Nephron (organoid): ENCODE measurements at regions not wholly inside any gene's neighbourhood (a gene's known extent, or its start where the extent isn't known, plus 50 kb on each side); places are given as distances from the start of the nearest gene placed in this dataset.
A peak's percentile ranks its signal among the peaks of the same experiment; 100 is the strongest.
"Not testable (repeated sequence)": the region's sequence is repeated elsewhere in the genome, so short reads cannot be mapped to it uniquely, and the experiment has no call there.

ENCODE experiments used
- H3K27ac Mint-ChIP-seq, 3 experiments: 2 replicates each; pipeline ENCODE4 v1.8.0; 2020; ENCODE audit warnings: mixed read lengths in 3 of 3, mild to moderate bottlenecking in 2 of 3, moderate library complexity in 1 of 3
- H3K27me3 Mint-ChIP-seq: 2 replicates; pipeline ENCODE4 v1.8.0; 2021; ENCODE audit warnings: low read depth, mild to moderate bottlenecking, moderate library complexity, mixed read lengths
- H3K36me3 Mint-ChIP-seq: 2 replicates; pipeline ENCODE4 v1.8.0; 2020; ENCODE audit warnings: low read depth, mixed read lengths
- H3K4me1 Mint-ChIP-seq: 2 replicates; pipeline ENCODE4 v1.8.0; 2020; ENCODE audit warnings: mixed read lengths
- H3K4me3 Mint-ChIP-seq, 3 experiments: 2 replicates each; pipeline ENCODE4 v1.8.0; 2020; ENCODE audit warnings: mild to moderate bottlenecking in 3 of 3, mixed read lengths in 3 of 3, moderate library complexity in 2 of 3
- H3K9me3 Mint-ChIP-seq: 2 replicates; pipeline ENCODE4 v1.8.0; 2020; ENCODE audit warnings: mixed read lengths
- TF ChIP-seq, protein P1 (sequence below), 3 experiments: fragments of 200-600 bp; sonication (generic); IDR thresholded peaks; one replicate each; pipeline ENCODE4 v1.5.0; 2021; ENCODE audit warnings: antibody characterized with exemption in 3 of 3; ENCODE audit not compliant: unreplicated experiment in 3 of 3

DNA sequence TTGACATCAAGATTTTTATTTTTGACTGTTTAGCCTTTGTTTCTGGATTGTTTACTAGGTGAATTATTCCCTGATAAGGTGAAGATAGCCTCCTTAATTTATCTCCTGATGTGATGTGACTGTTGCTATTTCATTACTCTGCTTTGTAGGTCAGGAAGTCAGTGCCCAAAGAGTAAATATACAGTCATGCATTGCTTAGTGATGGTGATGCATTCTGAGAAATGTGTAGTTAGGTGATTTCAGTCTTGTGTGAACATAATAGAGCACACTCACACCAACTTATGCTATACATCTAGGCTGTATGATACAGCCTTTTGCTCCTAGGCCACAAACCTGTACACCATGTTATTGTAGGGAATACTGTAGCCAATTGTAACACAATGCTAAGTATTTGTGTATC, 102.4 kb upstream of the THUMPD2 start:
- Mint-ChIP-seq H3K36me3 (no peaks in the 10 kb centered on the region), H3K27ac (no peak overlapping the region), H3K27me3 (peaks cover 5% of the 10 kb centered on the region), H3K9me3 (peaks cover 10% of the 10 kb centered on the region), H3K4me3 (no peak overlapping the region), H3K4me1 (no peaks in the 10 kb centered on the region)
- TF ChIP-seq, protein P1, sequence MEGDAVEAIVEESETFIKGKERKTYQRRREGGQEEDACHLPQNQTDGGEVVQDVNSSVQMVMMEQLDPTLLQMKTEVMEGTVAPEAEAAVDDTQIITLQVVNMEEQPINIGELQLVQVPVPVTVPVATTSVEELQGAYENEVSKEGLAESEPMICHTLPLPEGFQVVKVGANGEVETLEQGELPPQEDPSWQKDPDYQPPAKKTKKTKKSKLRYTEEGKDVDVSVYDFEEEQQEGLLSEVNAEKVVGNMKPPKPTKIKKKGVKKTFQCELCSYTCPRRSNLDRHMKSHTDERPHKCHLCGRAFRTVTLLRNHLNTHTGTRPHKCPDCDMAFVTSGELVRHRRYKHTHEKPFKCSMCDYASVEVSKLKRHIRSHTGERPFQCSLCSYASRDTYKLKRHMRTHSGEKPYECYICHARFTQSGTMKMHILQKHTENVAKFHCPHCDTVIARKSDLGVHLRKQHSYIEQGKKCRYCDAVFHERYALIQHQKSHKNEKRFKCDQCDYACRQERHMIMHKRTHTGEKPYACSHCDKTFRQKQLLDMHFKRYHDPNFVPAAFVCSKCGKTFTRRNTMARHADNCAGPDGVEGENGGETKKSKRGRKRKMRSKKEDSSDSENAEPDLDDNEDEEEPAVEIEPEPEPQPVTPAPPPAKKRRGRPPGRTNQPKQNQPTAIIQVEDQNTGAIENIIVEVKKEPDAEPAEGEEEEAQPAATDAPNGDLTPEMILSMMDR (IDR thresholded peaks at IDR 0.05; ENCODE audit: unreplicated experiment in 3 of 3), result no peak

DNA sequence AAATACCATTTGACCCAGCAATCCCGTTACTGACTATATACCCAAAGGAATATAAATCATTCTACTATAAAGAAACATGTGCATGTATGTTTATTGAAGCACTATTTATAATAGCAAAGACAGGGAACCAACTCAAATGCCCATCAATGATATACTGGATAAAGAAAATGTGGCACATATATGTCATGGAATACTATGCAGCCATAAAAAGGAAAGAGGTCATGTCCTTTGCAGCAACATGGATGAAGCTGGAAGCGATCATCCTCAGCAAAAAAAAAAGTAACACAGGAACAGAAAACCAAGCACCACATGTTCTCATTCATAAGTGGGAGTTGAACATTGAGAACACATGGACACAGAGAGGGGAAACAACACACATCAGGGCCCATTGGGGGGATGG, 99.9 kb upstream of the THUMPD2 start:
- Mint-ChIP-seq H3K9me3 (peaks cover 15% of the 10 kb centered on the region), H3K4me1 (peaks cover 12% of the 10 kb centered on the region)
- not testable (repeated sequence) for H3K4me3 Mint-ChIP-seq, H3K27me3 Mint-ChIP-seq, H3K36me3 Mint-ChIP-seq, H3K27ac Mint-ChIP-seq

DNA sequence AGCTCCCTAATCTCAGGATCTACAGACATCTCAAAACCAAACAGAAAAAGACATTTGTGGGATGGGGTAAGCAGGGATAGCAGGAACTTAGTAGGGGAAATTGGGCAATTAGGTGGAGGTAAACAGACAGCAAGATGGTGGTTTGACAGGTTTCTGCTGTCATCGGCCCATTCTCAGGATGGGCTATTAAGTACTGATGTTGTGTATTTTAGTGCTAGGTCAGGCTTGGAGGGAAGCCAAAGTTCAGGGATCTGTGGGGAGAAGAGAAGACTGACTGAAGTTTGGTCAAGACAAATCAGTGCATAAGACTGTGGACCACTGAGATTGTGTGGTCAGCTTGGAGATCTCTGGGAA, 96.8 kb upstream of the THUMPD2 start:
- peaks cover 15% of the 10 kb centered on the region for H3K9me3 Mint-ChIP-seq
- peak overlapping the region in 1 of 3 experiments; percentile 2 for H3K27ac Mint-ChIP-seq

DNA sequence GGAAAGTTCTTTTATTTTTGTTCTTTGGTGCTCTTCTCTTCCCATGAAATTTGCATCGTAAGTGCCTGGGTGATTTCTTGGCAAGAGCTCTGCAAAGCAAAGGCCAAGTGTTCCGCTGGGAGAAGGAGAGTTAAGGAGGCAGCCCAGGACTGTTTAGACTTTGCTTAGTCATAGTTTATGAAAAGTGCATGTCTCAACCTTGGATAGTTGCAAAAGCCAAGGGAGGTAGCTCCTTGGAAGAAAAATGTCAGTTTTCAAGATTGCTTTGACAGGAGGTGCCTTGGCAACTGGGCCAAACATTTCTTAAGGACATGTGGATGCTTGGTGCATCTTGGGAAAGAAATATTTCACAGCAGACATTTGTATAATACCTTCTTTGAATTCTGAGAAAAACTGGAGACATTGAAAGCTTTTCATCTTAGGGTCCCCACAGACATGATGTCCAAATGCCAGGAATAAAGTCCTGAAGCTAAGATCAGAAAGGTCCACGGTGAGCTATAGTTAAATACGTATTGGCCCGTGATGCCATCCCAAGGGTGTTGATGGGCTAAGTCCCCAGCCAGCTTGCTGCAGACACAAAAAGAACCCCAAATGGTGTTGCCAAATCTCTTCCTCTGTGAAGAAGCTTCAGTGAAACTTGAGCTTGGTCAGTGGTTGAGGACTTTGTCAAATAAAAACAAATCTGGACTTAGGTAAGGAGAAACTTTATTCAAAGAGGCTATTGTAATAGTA, 96.3 kb upstream of the THUMPD2 start:
- peak overlapping the region in 2 of 3 experiments; percentile 2 to 51 for H3K27ac Mint-ChIP-seq
- TF ChIP-seq, protein P1 (IDR thresholded peaks at IDR 0.05; ENCODE audit: unreplicated experiment in 3 of 3), result no peak
- H3K4me1 Mint-ChIP-seq, result peaks cover 17% of the 10 kb centered on the region
- H3K4me3 Mint-ChIP-seq, result no peak overlapping the region
- H3K27me3 Mint-ChIP-seq, result peaks cover 3% of the 10 kb centered on the region
- peaks cover 15% of the 10 kb centered on the region for H3K9me3 Mint-ChIP-seq
- no peaks in the 10 kb centered on the region for H3K36me3 Mint-ChIP-seq

More for the DNA sequence above, 96.8 kb upstream of the THUMPD2 start:
- TF ChIP-seq, protein P1 (IDR thresholded peaks at IDR 0.05; ENCODE audit: unreplicated experiment in 3 of 3), result no peak
- H3K4me1 Mint-ChIP-seq, result peaks cover 17% of the 10 kb centered on the region
- H3K27me3 Mint-ChIP-seq, result peaks cover 3% of the 10 kb centered on the region
- H3K36me3 Mint-ChIP-seq, result no peaks in the 10 kb centered on the region
- H3K4me3 Mint-ChIP-seq, result no peak overlapping the region

DNA sequence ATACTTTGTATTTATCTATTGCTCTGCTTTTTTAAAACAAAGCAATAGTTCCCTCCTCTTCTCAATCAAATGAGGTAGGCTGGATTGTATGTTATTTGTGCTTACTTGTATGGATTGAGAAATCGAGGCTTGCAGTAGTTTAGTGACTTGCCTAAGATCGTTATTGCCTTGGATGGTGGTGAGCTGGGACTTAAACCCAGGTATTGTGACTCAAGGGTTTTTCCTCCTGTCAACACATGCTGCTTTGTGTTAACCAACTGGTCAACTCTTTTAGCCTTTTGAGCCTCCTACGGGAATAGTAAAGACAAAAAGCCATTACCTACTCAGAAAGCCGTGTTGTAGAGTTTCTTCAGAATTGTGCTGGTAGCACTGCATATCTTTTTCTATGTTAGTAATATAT, 95.2 kb upstream of the THUMPD2 start:
- Mint-ChIP-seq H3K36me3 (no peaks in the 10 kb centered on the region), H3K9me3 (peaks cover 15% of the 10 kb centered on the region), H3K27me3 (peaks cover 3% of the 10 kb centered on the region), H3K4me3 (no peak overlapping the region), H3K4me1 (peaks cover 17% of the 10 kb centered on the region), H3K27ac (no peak overlapping the region)
- TF ChIP-seq, protein P1 (IDR thresholded peaks at IDR 0.05; ENCODE audit: unreplicated experiment in 3 of 3), result no peak

GRCh38 chr2:39873586-39873985, 94.5 kb upstream of the THUMPD2 start:
- no peak overlapping the region for H3K27ac Mint-ChIP-seq
- no peak overlapping the region for H3K4me3 Mint-ChIP-seq
- H3K4me1 Mint-ChIP-seq, result peaks cover 17% of the 10 kb centered on the region
- TF ChIP-seq, protein P1 (IDR thresholded peaks at IDR 0.05; ENCODE audit: unreplicated experiment in 3 of 3), result no peak
- no peaks in the 10 kb centered on the region for H3K36me3 Mint-ChIP-seq
- peaks cover 12% of the 10 kb centered on the region for H3K9me3 Mint-ChIP-seq
- H3K27me3 Mint-ChIP-seq, result peaks cover 3% of the 10 kb centered on the region
